ENCODE measurements at regions not wholly inside any gene's neighbourhood (a gene's known extent, or its start where the extent isn't known, plus 50 kb on each side); places are given as distances from the start of the nearest gene placed in this dataset.
A peak's percentile ranks its signal among the peaks of the same experiment; 100 is the strongest.

GRCh38 chr5:129821477-129822131 is 73.7 kb downstream of the MINAR2 start:
- ChIA-PET POLR2A (no interaction called here), CTCF (no interaction called here)
- H3K9me3 Mint-ChIP-seq (ENCODE audit: low read depth): no peaks in the 10 kb centered on the region
- H3K27ac Mint-ChIP-seq: no peak overlapping the region
- H3K4me3 Mint-ChIP-seq: no peak overlapping the region
- H3K4me1 Mint-ChIP-seq: no peaks in the 10 kb centered on the region
- H3K36me3 Mint-ChIP-seq (ENCODE audit: low read depth): no peaks in the 10 kb centered on the region
- intact Hi-C loops (cut with DNase I, micrococcal nuclease): no loop called here
- ATAC-seq (no peak), DNase-seq (no peak)
- peaks cover 15% of the 10 kb centered on the region for H3K27me3 Mint-ChIP-seq

GRCh38 chr5:129830288-129830687 is 74.0 kb upstream of the CHSY3 start:
- H3K4me3 Mint-ChIP-seq: no peak overlapping the region
- no peak for ATAC-seq
- ChIA-PET POLR2A (no interaction called here), CTCF (interaction anchor here (0.5 kb wide), 1 partner anchor 63 kb away, joined by 4 read pairs; no protein-coding TSS in a partner anchor)
- DNase-seq: no peak
- no peak overlapping the region for H3K27ac Mint-ChIP-seq
- intact Hi-C loops (cut with DNase I, micrococcal nuclease): no loop called here
- peaks cover 4% of the 10 kb centered on the region for H3K27me3 Mint-ChIP-seq
- no peaks in the 10 kb centered on the region for H3K4me1 Mint-ChIP-seq
- no peaks in the 10 kb centered on the region for H3K9me3 Mint-ChIP-seq (ENCODE audit: low read depth)
- no peaks in the 10 kb centered on the region for H3K36me3 Mint-ChIP-seq (ENCODE audit: low read depth)

- Mint-ChIP-seq H3K27ac (no peak overlapping the region), H3K36me3 (ENCODE audit: low read depth) (no peaks in the 10 kb centered on the region), H3K4me3 (no peak overlapping the region), H3K27me3 (peaks cover 10% of the 10 kb centered on the region), H3K9me3 (ENCODE audit: low read depth) (no peaks in the 10 kb centered on the region), H3K4me1 (no peaks in the 10 kb centered on the region)
- DNase-seq: no peak
- no peak for ATAC-seq
- CTCF ChIA-PET: interaction anchor here (1.0 kb wide), 1 partner anchor 14 kb away, joined by 4 read pairs; no protein-coding TSS in a partner anchor
- POLR2A ChIA-PET: no interaction called here
- intact Hi-C loops (cut with DNase I, micrococcal nuclease): no loop called here
Observed at GRCh38 chr5:129836321-129836720, 67.9 kb upstream of the CHSY3 start.

- no peak overlapping the region for H3K27ac Mint-ChIP-seq
- DNase-seq (no peak), ATAC-seq (no peak)
- H3K4me1 Mint-ChIP-seq: no peaks in the 10 kb centered on the region
- intact Hi-C loops (cut with DNase I, micrococcal nuclease): no loop called here
- H3K9me3 Mint-ChIP-seq (ENCODE audit: low read depth): no peaks in the 10 kb centered on the region
- H3K36me3 Mint-ChIP-seq (ENCODE audit: low read depth): no peaks in the 10 kb centered on the region
- H3K27me3 Mint-ChIP-seq: peaks cover 11% of the 10 kb centered on the region
- ChIA-PET CTCF (no interaction called here), POLR2A (no interaction called here)
- H3K4me3 Mint-ChIP-seq: no peak overlapping the region
Observed at GRCh38 chr5:129844764-129845163, 59.5 kb upstream of the CHSY3 start.

GRCh38 chr5:129852747-129853352 is 51.4 kb upstream of the CHSY3 start:
- Mint-ChIP-seq H3K27me3 (peaks cover 14% of the 10 kb centered on the region), H3K9me3 (ENCODE audit: low read depth) (no peaks in the 10 kb centered on the region), H3K36me3 (ENCODE audit: low read depth) (no peaks in the 10 kb centered on the region), H3K4me3 (no peak overlapping the region), H3K27ac (no peak overlapping the region), H3K4me1 (no peaks in the 10 kb centered on the region)
- ChIA-PET POLR2A (no interaction called here), CTCF (interaction anchor here (0.5 to 8.4 kb wide), 14 partner anchors 9 to 1259 kb away, joined by 3 to 122 read pairs (median 4); no protein-coding TSS in a partner anchor)
- peak; percentile 85 for ATAC-seq
- intact Hi-C loops (cut with DNase I, micrococcal nuclease): loop anchor here (1.0 to 5.0 kb wide), 4 partner anchors 82 to 1641 kb away; no protein-coding TSS in a partner anchor
- peak; percentile 87 for DNase-seq

GRCh38 chr5:129853588-129853987 is 50.7 kb upstream of the CHSY3 start:
- Mint-ChIP-seq H3K27me3 (peaks cover 14% of the 10 kb centered on the region), H3K9me3 (ENCODE audit: low read depth) (no peaks in the 10 kb centered on the region), H3K4me3 (no peak overlapping the region), H3K36me3 (ENCODE audit: low read depth) (no peaks in the 10 kb centered on the region), H3K27ac (no peak overlapping the region), H3K4me1 (no peaks in the 10 kb centered on the region)
- intact Hi-C loops (cut with DNase I, micrococcal nuclease): loop anchor here (5.0 kb wide), 2 partner anchors 951 to 1641 kb away; no protein-coding TSS in a partner anchor
- ChIA-PET POLR2A (no interaction called here), CTCF (interaction anchor here (0.9 to 8.4 kb wide), 2 partner anchors 9 to 81 kb away, joined by 4 to 122 read pairs; no protein-coding TSS in a partner anchor)
- no peak for ATAC-seq
- DNase-seq: no peak

All from activated CD4-positive, alpha-beta T cell treated with anti-CD3 and anti-CD28 coated beads for 36 hours (primary cell).